ENCODE measurements at regions not wholly inside any gene's neighbourhood (a gene's known extent, or its start where the extent isn't known, plus 50 kb on each side); places are given as distances from the start of the nearest gene placed in this dataset.

DNA sequence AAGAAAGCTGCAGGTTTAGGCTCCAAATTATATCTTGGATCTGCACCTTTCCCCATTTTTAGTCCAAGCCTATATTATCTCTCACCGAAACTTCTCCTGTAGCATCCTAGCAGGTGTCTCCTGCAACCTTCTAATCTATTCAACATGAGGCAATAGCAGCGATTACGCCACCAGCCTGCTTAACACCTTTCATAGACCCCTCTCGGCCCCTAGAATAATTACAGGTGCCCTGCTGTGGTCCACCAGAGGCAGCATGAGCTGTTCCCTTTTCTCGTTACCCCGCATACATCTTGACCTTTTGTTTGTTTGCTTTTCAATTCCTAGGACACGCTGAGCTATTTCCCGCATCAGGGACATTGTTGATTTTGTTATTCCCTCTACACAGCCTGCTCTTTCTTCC, 361.9 kb downstream of the CYRIA start:
- DNase-seq (ENCODE audit: low read depth in 2 of 3, low spot score in 1 of 3) = no peak

DNA sequence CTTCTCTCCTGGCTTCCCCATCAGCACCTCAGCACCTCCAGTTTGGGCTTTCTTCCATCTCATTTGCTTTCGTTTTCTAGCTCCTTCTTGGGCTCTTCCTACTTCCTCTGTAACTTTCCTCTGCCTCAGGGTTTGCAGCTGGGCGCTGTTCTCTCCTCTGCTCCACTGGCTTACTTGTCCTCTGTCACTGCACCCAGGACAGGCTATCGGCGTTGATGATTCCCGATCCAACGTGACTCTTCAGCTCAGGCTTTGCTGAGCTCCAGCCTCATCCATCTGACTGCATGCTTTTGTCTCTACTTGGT, 362.4 kb downstream of the CYRIA start:
- no peak for DNase-seq (ENCODE audit: low read depth in 2 of 3, low spot score in 1 of 3)

DNA sequence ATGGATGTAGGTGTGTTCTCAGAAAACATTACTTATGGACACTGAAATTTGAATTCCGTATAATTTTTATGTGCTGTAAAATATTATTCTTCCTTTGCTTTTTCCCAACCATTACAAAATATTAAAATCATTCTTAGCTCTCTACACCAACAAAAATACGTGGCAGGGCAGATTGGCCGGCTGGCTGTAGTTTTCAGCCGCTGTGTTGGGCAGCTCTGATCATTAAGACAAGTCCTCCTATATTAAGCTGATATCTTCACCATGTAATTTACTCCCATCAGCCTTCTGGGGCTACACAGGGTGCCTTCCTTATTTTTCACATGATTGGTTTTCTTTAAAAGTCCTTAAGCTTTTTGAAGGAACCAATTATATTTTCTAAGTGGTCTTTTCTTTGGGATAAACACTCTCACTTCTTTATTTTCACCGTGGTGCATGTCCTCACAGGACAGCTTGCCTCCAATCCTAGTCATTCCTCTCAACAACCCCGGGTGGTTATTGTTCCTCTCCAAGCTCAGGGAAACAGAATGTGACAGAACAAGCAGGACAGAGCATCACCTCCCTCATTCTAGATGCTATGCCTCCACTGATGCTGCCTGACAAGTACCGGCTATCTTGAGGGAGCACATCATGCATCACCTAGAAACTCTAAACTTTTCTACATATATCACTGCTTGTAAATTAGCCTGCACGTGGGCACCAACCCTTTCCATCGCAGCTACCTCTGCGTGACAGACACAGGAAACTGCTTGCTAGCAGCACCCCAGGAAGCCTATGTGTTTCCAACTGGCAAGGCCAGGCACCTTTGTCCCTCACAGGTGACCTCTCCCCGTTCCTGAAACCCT, 362.3 kb downstream of the MYCN start:
- DNase-seq (ENCODE audit: low read depth in 2 of 3, low spot score in 1 of 3) = no peak

DNA sequence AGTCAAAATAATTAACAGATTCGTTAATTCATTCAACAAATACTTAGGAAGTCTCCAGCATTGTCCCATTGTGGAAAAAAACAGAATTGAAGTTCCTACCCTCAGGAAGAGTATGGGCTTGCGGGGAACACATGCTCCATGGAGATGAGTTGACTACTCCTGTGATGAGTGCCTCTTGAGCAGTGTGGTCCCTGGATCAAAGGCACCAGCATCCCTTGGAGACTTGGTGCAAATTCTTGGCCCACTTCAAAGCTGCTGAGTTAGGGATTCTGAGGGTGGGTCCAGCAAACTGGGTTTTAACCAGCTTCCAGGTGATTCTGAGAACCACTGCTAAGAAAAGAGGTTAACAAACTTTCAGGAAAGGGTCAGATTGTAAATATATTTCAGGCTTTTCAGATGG, 361.6 kb downstream of the MYCN start:
- no peak for DNase-seq (ENCODE audit: low read depth in 2 of 3, low spot score in 1 of 3)

DNA sequence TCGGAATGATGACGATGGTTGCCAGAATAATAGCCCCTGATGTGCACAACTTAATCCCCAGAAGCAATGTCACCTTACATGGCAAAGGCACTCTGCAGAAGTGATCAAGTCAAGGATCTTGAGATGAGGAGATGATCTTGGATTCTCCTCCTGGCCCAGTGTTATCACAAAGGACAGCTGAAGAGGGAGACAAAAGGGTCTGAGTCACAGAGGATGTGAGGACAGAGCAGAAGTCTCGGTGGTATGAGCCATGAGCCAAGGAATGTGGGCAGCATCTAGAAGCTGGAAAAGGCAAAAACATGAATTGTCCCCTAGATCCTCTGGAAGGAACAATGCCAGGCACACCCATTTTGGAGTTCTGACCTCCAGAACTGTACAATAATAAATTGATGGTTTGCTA, 358.5 kb downstream of the MYCN start:
- no peak for DNase-seq (ENCODE audit: low read depth in 2 of 3, low spot score in 1 of 3)

DNA sequence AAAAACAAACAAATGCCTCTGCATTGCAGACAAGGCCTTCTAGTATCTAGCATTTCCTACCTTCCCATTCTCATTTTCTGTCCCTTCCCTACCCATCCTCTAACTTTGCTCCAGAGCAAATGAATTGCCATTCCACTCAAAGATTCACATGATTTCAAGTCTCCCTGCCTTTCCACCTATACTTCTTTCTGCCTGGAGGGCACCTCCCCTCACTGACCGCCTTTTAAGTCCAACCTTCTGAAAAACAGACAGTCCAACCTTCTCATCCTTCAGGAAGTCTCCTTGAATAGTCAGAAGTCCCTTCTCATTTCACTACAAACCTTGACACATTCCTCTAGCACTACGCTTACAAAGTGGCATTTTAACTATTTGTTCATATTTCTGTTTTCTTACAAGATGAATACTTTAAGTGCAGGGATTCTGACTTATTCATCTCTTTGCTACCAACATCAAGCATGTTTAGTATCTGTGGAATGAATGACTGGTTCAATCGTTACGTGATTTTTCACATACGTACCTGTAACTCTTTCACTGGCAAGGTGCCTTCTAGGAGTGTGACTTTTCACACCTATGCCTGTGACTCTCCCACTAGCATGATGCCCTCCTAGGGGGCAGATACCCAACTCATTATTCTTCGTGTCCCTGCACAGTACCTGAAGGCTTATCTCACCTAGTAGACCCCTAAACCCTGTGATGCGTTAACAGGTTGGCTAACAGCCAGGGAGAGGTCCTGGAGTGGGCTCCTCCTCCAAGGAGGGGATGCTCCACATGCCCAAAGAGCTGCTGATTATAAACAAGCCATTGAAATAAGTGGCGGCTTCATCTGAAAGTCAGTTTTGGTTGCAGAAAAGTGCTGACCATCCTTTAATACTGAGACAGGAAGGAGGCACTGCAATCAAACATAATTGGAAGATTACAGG, 356.2 kb downstream of the MYCN start:
- no peak for DNase-seq (ENCODE audit: low read depth in 2 of 3, low spot score in 1 of 3)

DNA sequence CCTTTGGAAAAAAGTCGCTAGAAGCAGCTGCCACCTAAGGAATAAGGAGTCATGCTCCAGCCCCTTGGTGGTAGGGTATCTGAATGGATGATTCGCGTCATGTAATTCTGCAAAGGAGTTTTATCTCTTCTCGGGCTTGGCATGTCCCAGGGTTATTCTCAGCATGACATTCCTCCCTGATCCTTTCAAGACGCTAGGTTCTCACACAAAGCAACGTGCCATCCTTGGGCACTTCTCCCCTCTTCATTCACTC, 355.6 kb downstream of the MYCN start:
- DNase-seq (ENCODE audit: low read depth in 2 of 3, low spot score in 1 of 3) = no peak

DNA sequence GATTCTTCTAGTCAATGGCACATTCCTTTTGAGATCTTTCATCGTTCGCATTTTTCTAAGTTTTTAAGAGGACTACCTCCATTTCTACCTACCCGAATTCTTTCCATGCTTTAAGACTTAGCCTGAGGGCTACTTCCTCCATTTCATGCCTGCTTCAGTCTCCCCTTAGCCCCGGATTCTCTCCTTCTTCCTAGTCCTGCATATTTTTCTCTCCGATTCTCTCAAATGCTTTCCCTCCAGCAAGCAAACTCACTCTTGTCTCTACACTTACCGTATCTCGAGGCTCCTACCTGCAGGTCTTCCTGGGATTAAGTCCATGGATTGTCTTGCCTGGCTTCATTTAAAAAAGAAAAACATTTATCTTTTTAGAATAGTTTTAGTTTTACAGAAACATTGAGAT, 354.4 kb downstream of the MYCN start:
- no peak for DNase-seq (ENCODE audit: low read depth in 2 of 3, low spot score in 1 of 3)

DNA sequence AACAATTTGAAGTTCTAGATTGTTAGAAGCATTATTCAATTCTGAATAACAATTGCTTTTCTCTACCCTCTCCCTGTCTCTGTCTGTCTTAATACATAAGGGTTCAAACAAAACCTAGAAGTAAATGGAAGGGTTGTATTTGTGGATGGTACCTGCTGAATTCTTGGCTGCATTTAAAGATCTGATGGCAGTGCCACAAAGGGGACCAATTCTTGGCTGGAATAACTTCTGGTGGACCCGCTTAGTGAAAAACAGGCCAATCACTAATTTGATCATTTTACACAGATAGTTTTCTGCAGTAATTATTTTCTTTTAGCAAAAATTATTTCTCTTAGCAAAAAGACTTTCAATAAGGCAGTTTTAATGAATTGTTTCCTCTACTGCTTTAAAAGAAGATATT, 353.5 kb downstream of the MYCN start:
- DNase-seq (ENCODE audit: low read depth in 2 of 3, low spot score in 1 of 3) = no peak

DNA sequence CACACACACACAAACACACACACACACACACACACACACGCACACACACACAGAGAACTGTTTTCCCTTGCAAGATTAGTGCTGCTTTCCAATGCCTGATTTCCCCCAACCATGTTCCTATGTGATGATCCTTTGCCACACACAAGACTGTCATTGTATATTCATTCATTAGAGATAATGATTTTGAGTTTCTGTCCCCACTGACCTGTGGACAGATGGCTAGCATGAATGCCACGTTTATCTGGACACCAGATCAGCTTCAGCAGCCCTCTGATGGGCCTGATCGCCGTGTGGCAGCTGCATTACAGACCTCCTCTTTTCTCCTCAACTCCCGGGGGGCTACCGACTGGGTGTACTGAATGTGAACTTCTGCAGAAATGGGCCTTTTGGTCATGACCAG, 353.0 kb downstream of the MYCN start:
- no peak for DNase-seq (ENCODE audit: low read depth in 2 of 3, low spot score in 1 of 3)

DNA sequence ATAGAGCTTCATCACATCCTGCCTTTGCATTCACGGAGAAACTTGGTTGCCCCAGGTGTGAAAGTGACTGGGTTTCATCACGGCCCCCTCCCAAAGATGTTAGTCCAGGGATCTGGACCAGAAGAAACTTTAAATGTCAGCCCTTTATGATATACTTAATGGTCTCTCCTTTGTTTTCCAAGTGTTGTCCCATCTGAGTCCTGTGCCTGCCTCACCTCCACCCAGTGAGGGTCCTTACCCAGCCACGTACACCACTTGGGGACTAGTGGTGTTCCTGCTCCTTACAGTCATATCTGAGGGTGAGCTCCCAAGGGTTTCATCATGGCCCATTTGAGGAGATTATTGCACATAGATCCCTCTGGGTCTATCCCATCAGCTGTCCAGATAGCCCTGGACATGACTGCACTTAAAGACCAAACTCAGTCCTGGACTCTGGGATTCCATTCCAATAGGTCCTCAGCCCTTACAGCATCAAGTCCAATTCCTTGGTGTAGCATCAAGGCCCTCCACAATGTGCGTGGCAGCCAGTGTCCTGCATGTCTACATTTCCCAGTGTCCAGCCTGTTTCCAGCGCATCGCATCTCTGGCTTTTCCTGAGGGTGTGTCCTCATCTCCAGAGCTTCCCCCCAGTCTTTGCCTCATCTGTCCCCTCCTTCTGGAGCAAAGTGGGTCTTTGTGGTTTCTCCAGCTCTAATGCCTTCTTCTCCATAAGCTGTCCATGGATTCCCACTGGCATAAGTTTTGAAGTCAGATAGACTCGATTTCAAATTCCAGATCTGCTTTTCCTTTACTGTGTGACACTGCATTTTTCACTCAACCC, 351.6 kb downstream of the MYCN start:
- DNase-seq (ENCODE audit: low read depth in 2 of 3, low spot score in 1 of 3) = no peak

DNA sequence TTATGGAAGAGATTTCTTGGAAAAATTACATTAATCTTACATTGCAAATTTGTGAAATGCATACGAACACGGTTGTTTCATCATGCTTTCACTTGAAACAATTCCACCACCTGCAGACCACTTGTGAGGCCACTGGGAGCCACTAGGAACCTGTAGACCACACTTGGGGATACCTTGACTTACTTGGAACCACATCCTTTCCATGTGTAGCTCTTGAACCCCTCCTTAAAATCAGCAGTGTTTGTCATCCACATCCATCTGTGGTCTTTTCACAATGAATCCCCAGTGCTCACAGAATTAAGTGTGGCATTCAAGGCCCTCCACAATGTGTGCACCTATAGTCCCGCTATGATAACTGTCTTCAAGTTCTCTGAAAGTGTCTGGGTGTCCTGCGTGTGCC, 350.9 kb downstream of the MYCN start:
- no peak for DNase-seq (ENCODE audit: low read depth in 2 of 3, low spot score in 1 of 3)

DNA sequence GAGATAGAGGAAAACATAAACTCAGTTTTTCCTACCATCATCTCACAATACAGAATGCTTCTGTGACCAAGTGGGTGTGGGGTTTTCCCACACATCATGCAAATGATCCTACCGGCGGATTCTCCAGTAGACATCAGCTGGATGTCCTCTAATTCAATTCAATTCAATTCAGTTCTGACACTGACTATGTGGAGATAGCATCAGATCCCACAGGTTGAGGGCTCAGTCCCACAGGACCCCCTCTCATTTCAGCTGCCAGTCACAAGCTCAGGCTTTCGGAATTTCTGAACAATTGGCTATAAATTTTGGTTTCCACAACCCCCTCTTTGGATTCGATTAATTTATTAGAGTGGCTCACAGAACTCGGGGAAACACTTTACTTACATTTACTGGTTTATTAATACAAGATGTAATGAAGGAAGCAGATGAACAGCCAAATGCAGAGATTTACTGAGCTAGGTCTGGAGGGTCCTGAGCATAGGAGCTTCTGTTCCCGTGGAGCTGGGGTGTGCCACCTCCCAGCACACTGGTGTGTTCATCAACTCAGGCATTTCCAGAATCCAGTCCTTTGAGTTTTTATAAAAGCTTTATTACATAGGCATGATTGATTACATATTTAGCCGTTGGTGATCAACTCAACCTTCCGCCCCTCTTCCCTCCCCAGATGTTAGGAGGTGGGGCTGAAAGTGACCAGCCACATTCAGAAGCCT, 350.1 kb downstream of the MYCN start:
- no peak for DNase-seq (ENCODE audit: low read depth in 2 of 3, low spot score in 1 of 3)

DNA sequence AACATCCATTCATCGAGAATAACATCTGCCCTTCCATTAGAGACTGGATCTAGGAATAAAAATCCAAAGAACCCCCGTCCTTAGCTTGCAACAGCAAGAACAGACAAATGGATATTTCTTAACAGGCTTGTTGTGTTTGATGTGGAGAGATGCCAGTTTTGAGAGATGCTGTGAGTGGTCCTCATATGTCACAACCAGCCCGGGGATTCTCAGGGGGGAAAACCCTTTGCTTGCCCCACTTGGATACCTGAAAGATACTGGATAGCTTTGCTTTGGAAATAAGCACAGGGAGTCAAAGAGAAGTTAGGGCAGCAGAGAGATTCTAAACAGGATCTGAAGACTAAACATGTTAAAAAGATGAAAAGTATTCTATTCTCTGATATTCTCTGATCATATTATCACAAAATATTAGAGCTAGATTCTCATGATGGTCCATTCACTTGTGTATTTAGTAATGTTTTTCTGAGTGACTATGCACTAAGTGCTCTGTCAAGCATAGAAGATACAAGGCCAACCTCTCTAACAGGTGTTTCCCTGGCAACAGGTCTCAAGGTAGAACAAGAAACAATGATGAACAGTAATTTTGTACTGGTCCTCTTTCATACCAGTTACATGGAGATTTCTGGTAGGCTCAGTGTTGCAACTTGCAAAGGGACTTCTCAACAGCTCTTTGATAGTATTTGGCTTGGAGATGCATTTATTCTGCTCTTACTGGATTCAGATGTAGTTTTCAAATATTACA, 348.2 kb downstream of the MYCN start:
- DNase-seq (ENCODE audit: low read depth in 2 of 3, low spot score in 1 of 3) = no peak

DNA sequence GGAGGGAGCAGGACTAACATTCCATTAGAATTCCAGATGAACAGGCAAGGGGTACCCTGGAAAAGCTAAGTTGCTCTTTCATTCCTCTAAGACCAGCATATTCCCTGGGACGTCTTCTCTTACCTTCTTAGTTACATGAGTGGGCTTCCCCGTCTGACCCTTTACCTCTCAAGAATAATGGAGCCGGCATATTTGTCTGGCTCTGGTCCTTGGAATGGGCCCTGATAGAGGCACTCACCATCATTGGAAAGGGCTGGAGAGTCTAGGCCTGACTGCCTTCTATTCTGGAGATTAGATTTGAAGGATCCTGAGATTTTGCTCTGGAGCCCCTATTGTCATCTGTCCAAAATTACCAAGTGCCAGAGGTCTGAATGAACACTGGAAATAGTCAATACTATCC, 347.5 kb downstream of the MYCN start:
- DNase-seq (ENCODE audit: low read depth in 2 of 3, low spot score in 1 of 3) = no peak

DNA sequence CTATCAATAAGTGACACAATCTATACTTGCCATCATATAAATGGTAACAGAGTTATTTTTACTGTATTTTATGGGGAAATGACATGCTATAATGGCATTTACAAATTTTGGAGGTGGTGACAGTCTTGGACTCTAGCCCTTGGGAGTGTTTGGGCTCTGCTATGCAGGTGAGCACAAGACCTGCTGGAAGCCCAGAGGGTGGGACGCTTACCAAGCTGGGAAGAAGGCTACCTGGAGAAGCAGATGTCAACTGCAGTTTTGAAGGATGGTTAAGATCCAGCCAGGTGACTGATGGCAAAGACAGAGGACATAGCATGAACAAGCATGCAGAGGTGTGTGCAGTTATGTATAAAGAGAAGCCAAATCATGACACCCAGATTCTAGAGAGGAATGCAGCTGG, 346.9 kb downstream of the MYCN start:
- DNase-seq (ENCODE audit: low read depth in 2 of 3, low spot score in 1 of 3) = no peak

DNA sequence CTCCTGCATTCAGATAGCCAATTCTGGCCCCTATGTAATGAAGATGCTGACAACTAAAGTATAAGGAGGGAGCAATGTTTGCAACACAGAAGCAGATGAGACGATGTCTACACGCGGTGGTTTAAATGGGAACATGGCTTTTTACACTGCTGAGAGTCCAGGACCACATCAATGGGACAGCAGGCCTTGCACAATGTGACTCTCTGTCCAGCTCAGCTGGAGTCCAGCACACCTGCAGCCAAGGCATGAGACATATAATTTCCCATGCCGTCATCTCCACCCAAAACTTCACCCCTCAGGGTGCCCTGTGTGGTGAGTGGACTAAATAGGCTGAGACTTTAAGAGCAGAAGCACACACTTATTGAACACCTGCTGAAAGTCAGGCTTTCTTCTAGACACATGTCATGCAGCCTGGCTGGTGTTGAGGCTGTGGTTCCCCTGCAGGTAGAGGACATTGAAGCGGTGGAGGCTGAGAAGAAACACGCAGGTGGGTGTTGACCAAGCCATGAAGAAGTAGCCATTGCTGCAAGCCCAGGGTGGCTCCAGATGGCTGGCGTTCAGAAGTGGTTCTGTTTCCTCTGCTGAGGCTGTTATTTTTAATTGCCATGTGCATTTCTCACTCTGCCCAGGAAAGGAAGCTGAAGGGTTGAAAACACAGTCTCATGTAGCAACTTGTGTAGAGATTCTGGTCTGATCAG, 345.6 kb downstream of the MYCN start:
- DNase-seq (ENCODE audit: low read depth in 2 of 3, low spot score in 1 of 3) = no peak

DNA sequence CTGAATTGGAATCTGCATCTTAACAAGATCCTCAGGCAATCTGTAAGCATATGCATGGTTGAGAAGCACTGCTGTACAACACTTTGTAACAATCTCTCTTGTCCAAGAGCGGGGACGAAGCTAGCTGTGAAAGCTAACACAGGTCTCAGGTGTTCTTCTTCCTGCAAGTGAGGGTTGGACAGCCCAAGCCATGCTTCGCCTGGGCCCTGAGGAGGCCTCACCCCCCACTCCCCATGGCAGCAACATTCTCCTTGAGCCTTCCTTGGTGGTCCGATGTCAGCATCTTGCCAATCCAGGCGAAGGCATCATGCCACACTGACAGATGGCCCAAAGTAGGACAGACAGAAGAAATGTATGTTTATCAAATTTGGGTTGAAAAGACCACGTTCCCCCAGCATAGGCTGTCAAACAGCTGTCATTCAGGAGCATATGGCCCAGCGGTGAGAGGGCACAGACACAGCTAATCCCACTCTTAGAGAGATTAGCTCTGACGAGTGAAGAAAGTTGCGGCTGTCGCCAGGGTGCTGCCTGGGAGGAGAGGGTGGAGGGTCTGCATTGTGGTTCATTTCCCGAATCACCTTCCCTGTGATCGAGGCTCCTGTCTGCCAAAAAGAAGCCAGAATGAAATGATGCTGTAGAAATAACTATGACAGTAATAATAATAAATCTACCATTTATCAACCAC, 344.7 kb downstream of the MYCN start:
- DNase-seq (ENCODE audit: low read depth in 2 of 3, low spot score in 1 of 3) = no peak

DNA sequence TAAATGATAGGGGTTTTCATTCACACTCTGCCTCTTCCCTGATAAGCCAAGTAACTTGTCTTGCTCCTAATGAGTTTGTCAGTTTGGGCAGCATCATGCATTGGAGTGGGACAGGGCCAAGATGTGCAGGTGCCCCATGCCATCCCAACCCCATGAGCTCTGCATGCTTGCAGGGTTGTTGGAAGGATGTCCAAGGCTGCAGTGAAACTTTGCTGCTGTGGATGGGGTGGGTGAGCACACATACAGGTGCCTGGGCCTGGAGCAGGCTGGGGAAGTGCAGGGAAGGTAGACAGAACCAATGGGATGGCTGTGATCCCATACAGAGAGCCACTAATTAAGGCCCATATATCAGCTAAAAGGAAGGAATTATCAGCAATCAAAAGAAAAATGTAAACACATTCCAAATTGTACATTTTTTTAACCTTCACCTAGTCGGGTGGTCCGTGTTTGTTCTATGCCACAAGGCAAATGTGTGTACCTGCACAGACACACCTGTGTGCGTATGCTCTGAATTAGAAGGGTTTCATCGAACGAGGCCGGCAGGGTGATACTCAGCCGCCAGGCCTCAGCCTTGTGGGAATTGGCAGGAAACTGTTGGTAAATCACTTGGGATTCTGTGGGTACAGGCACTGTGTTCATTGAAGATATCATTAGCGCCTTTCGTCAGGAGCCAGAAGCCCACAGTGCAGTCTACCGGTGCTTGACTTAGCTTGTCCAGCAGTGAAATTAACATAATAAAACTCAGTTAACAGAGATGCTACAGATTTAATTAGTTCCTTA, 342.9 kb downstream of the MYCN start:
- no peak for DNase-seq (ENCODE audit: low read depth in 2 of 3, low spot score in 1 of 3)
